ENCODE measurements at regions not wholly inside any gene's neighbourhood (a gene's known extent, or its start where the extent isn't known, plus 50 kb on each side); places are given as distances from the start of the nearest gene placed in this dataset.

- no peak for DNase-seq (ENCODE audit: low spot score)
These were observed 260.1 kb downstream of the ETS1 start for GRCh38 chr11:128327274-128327673.

GRCh38 chr11:128326791-128327190 lies 260.6 kb downstream of the ETS1 start:
- DNase-seq (ENCODE audit: low spot score) = no peak

GRCh38 chr11:128324531-128325141 lies 262.7 kb downstream of the ETS1 start:
- no peak for DNase-seq (ENCODE audit: low spot score)

- DNase-seq (ENCODE audit: low spot score) = no peak
These were observed 263.3 kb downstream of the ETS1 start for GRCh38 chr11:128324051-128324481.

- DNase-seq (ENCODE audit: low spot score) = peak; percentile 12
These were observed 264.0 kb downstream of the ETS1 start for GRCh38 chr11:128323381-128323780.

- DNase-seq (ENCODE audit: low spot score) = no peak
These were observed 268.4 kb downstream of the ETS1 start for GRCh38 chr11:128318856-128319474.

- no peak for DNase-seq (ENCODE audit: low spot score)
These were observed 270.7 kb downstream of the ETS1 start for GRCh38 chr11:128316541-128317227.

- DNase-seq (ENCODE audit: low spot score) = no peak
These were observed 271.4 kb downstream of the ETS1 start for GRCh38 chr11:128315933-128316332.

GRCh38 chr11:128313931-128314330 lies 273.4 kb downstream of the ETS1 start:
- DNase-seq (ENCODE audit: low spot score) = no peak

GRCh38 chr11:128311742-128312719 lies 275.3 kb downstream of the ETS1 start:
- DNase-seq (ENCODE audit: low spot score) = no peak

- DNase-seq (ENCODE audit: low spot score) = no peak
These were observed 276.5 kb downstream of the ETS1 start for GRCh38 chr11:128310676-128311445.

- no peak for DNase-seq (ENCODE audit: low spot score)
These were observed 277.4 kb downstream of the ETS1 start for GRCh38 chr11:128310005-128310404.

GRCh38 chr11:128308794-128309193 lies 278.6 kb downstream of the ETS1 start:
- DNase-seq (ENCODE audit: low spot score) = no peak

- no peak for DNase-seq (ENCODE audit: low spot score)
These were observed 281.8 kb downstream of the ETS1 start for GRCh38 chr11:128305588-128305987.

- DNase-seq (ENCODE audit: low spot score) = no peak
These were observed 282.5 kb downstream of the ETS1 start for GRCh38 chr11:128304666-128305485.

GRCh38 chr11:128304116-128304515 lies 283.2 kb downstream of the ETS1 start:
- DNase-seq (ENCODE audit: low spot score) = no peak

GRCh38 chr11:128303383-128303782 lies 284.0 kb downstream of the ETS1 start:
- DNase-seq (ENCODE audit: low spot score) = no peak

GRCh38 chr11:128302425-128303186 lies 284.8 kb downstream of the ETS1 start:
- no peak for DNase-seq (ENCODE audit: low spot score)

GRCh38 chr11:128301756-128302155 lies 285.6 kb downstream of the ETS1 start:
- DNase-seq (ENCODE audit: low spot score) = no peak

- DNase-seq (ENCODE audit: low spot score) = no peak
These were observed 286.6 kb downstream of the ETS1 start for GRCh38 chr11:128300785-128301184.

All from cerebellar cortex (tissue), 1 donor.